Left lobe of liver (tissue), 2 donors: ENCODE measurements at regions not wholly inside any gene's neighbourhood (a gene's known extent, or its start where the extent isn't known, plus 50 kb on each side); places are given as distances from the start of the nearest gene placed in this dataset.

Experiments used
- ATAC-seq: fragments of 200-7000 bp; cut with Tn5 transposase; one replicate; pipeline ENCODE4 v1.9.1; 2020; ENCODE audit warnings: mild to moderate bottlenecking, moderate library complexity
- DNase-seq: peaks from one replicate; pipeline ENCODE4 v3.0.0-alpha.2; 2020; ENCODE audit warnings: low spot score
- donor health status: DM: no; HTN: no; CAD: no; lungs with moderate emphysema.
- donor health status: DM: no; HTN: yes; CAD: no.

DNA sequence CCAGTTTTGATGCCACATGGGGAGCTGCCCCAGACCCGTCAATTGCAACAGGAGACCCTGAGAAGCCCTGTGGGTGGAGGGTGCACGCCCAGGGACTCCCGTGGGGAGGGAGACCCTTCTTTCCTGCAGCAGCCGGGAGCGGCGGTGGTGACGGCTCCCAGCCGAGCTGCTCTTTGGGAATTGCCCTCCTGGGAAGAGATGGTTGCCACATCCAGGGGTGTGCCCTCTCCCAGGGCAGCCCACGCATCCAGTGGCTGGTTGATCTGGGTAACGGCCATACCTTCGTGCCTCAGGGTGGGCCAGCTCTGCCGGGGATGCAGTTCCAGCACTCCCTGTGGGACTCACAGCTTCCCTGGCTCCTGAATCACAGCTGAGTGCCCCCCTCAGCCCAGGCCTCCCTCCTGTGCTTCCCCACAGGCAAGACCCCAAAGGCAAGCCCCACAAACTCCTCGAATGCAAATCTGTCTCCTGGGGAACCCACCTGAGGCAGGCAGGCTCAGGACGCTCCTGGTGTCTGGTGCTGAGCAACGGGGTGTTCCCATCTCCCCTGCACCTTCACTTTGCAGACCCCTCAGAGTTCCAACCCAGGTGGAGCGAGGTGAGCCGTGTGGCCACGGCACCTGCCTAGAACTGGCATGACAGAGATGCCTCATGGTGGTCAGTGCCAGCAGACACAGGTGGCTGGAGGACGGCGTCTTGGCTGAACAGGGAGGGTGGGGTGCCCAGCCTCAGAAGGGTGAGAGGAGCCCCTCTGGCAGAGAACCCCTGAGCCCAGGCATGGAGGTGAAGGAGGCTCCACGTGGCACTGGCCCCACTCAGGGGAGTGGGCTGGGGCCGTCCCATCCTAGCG, 1027.4 kb downstream of the BRD1 start:
- no peak for DNase-seq

DNA sequence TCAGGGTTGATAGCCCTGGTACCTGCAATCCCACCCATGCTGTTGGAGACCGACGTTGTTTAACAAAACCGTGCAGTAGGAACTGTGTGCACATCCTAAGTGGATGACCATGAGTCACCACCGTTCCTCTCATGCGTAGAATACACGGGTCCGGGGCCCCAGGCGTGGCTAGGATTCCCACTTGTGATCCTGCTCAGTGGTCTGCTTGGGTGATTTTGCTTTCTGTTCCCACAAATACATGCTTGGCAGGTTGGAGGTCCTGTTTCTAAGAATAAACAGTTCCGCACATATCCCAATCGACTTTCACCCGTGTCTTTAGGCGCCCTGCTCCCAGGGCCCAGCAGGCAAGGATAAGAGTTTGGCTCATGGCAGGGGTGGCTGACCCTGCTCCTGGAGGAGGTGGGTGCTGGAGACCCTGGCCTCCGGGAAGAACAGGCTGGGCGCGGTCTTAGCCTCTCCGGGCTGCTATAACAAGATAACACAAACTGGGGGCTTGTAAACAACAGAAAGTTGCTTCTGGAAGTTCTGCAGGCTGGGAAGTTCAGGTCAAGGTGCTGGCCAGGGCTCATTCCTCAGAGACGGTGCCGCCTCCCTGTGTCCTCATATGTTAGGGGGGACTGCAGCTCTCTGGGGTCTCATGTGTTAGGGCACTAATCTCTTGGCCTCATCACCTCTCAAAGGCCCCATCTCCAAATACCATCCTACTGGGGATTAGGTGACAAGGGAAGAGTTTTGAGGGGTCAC, 1028.3 kb downstream of the BRD1 start:
- DNase-seq, result no peak
- ATAC-seq, result no peak

More for the DNA sequence above, 1027.4 kb downstream of the BRD1 start:
- ATAC-seq, result no peak

DNA sequence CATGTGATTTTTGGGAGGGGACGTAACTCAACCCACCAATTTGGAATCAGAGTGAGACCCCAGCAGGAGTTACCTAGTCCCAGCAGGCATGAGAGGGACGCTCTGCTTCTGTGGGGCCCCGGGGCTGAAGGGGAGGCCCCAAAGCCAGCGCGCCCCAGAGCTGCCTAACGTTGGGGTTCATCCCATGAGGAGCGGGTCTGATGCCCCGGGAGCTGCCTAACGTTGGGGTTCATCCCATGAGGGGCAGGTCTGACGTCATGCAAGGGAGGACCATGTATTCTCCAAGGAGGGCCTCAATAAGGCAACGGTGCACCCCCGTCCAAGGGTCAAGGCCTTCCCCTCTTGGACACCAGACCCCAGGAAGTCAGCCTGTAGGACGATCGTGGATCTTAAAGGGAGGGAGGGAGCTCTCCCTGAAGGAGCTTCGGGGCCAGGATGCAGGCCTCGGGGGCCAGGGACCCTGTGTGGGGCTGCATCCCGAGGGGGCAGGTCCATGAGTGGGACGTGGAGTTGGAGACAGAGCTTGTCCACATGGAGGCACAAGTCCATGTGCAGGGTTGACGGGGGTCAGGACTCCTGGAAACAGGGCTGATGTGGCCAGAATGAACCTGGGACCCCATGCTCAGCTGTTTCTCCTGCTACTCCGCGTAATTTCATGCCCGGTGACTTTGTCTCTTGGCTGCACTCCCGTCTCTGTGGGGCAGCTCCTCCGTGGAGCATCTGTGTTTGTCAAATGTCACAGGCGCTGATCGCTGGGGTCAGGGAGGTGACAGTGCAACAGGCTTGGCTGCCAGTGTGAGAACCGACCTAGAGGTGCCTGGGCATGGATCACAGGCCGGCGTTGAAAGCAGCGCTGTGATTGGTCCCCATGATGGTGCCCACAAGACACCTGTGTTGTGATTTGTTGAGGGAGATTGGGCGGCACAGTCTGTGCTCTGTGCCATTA, 1029.1 kb downstream of the BRD1 start:
- ATAC-seq (no peak), DNase-seq (no peak)

DNA sequence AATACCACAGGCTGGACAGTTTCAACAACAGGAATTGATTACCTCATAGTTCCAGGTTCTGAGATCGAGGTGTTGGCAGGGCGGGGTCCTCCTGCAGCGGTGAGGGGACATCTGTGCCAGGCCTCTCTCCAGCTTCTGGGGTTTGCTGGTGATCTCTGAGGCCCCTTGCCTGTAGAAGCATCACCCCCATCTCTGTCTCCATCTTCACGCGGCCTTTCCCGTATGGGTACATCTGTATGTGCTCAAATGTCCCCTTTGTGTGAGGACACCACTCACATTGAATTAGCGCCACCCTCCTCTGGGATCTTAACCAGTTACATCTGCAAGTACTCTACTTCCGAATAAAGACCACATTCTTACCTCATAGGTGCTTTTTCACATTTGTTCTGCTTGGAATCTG, 1029.9 kb downstream of the BRD1 start:
- no peak for DNase-seq
- ATAC-seq, result no peak

DNA sequence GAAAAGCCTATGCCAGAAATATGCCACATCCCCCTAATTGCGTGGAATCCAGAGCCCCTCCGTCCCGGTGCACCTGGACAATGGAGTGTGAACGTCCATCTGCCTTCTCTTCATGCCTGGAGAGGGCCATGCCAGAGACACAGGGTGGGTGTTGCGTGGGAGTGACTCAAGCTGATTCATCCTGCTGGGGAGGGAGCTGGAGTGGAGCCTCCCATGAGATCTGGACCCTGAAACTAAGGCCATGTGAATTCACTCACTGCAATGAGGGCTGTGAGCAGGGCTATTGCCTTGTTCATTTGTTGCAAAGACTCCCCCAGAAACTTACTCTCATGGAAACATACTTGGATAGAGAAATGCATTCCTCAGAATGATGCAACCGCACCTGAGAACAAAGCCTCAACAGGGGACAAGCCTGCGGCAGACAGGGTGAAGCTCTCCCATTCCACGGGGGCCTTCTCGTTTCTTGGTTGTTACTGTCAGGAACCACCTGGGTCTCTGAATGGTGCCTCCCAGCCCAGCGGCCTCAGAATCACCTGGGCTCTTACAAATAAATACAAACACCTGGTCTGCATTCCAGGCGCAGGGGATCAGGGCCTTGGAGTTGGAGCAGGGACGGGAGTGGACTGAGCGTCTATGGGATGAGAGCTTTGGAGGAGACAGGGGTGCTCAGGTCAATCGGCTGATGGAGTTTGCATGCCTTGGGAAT, 1031.2 kb downstream of the BRD1 start:
- no peak for DNase-seq
- no peak for ATAC-seq

DNA sequence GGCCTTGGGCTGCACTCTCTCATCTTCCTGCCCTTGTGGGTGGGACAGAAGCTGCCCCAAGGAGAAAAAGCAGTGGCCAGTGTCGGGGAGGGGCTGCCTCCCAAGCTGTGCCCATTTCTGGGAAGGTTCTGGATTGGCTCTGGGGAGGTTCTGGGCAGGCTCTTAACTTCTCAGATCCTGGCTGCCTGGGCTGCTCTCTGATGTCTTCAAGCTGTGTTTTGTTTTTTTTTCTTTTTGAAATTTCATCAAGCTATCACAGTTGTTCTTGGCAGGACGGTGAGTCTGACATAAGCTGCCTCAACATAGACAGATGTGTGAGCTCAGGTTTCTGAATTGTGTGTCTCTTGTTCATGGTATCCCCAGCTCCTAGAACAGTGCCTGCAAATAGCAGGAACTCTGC, 1032.0 kb downstream of the BRD1 start:
- DNase-seq (no peak), ATAC-seq (no peak)

DNA sequence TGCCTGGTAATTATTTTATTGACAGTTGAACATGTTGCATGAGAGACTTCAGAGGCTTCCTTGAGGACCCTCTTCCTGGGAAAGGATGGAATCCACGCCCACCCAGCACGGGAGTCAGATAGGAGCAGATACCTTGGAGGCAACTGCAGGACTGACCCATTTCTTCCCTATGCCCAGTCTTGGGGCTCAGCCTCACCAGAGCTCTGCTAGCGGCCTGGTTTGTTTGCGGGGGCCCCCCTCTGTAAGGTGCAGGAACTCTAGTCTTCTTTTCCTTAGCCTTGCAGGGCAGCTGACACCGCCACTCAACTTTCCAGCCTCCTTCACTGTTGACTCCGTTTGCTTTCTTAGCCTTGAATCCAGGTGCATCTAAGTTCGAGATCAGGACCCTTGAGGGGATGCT, 1032.8 kb downstream of the BRD1 start:
- no peak for DNase-seq
- no peak for ATAC-seq

DNA sequence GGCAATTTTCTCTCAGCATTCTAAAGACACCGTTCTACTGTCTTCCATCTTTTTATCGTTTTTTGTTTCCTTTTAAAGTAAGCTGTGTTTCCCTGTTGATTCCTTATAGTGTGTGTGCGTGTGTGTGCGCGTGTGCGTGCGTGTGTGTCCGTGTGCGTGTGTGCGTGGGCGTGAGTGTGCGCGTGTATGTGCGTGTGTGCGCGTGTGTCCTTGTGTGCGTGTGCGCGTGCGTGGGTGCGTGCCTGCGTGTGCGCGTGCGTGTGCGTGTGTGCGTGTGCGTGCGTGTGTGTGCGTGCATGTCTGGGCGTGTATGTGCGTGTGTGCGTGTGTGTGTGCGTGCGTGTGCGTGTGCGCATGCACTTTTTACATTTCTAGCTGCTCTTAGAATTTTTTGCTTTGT, 1033.7 kb downstream of the BRD1 start:
- ATAC-seq, result no peak
- no peak for DNase-seq

DNA sequence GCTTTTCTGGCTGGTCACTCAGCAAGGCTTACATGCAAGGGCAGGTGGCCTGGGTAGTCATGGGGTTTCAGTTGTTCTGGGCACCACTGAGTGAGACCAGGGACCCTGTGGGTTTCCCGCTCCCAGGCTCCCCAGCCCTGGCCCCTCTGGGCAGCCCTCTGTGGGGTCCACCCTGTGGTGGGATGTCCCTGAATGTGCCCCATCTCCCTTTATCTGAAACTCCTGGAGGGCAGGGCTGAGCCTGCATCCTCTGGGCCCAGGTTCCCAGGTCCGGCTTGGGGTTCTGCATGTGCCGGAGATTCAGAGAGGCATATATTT, 1041.0 kb downstream of the BRD1 start:
- ATAC-seq (no peak), DNase-seq (no peak)

DNA sequence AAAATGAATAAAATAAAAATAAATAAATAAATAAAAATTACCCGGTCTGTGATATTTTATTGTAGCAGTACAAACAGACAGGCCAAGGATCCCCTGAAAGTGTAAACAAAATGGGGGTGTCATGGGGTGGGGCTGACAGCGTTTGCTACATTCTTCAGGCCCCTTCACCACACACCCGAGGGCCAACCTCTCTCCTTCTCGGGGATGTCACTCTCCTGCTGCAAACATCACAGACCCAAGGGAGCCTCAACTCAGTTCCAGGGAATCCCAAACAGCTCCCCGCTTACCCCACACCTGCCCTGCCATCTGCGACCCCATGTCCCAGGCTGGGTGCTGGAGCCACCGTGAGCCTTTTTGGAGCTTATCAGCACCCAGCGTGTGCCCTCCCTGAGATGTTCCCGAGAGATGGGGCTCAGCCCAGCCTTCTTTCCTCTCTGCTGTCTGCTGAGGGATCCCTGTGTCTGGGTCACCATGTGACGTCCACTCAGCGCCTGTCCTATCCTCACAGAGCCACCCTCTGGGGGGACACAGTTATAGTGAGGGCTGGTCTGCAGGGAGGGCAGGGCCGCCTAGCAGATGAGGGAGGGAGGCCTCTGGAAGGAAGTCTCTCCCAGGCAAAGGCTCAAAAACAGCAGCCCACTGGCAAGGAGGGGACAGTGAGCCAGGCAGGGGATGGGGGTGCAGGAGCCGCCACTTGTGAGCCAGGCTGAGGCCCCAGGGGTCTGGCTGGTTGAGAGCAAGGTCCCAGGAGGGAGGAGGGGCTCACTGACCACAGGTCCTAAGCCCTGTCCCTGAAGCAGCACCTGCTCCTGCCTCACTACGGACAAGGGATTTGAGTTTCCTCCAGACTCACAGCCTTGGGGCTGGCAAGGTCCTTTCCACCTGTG, 1041.6 kb downstream of the BRD1 start:
- DNase-seq (no peak), ATAC-seq (no peak)

DNA sequence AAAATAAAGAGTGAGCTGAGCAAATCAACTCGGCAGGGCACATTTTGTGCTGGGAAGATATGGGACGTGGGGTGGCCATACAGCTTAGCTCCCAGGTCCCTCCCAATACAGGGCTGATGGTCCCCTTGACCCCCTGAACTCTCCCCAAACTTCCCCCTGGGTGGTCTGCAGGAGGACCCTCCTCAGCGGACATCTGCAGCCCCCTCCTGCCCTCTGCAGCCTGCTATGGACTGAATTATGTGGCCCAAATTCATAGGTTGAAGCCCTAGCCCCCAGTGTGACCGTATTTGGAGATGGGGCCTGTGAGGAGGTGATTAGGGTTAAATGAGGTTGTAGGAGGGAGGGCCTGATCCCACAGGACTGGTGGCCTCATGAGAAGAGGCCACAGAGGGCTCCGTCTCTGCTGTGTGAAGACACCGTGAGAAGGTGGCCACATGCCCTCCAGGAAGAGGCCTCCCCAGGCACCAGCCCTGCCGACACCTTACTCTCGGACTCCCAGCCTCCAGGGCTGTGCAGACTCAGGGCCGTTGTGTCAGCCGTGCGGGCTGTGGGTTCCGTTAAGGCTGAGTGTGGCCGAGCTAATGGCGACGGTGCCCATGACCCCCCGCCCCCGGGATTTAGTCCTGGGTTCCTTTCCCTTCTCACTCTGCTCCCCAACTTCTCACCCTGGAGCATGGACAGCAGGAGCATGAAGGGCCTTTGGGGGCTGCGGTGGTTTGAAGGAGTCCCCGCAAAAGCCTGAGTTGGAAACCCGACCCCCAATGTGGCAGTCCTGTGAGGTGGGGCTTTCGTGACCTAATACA, 1042.8 kb downstream of the BRD1 start:
- ATAC-seq (no peak), DNase-seq (no peak)

DNA sequence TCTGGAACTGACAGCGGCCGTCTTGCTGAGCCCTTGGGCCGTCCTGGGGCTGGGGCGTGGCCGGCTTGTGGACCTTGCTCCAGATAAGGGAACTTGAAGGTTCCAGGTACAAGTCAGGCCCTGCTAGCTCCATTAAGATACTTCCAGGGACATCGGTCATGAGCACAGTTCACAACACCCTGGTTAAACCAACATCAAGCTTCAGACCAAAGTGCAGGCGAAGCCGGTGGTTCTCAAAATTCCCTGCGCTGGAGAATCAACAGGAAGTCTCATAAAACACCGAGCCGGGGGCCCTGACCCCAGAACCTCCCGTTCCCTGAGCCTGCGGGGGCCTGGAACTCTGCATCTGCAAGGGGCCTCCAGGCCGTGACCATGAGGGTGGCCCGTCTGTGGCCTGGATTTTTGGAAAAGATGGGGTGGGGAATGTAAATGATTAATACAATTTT, 1043.8 kb downstream of the BRD1 start:
- DNase-seq (no peak), ATAC-seq (no peak)

DNA sequence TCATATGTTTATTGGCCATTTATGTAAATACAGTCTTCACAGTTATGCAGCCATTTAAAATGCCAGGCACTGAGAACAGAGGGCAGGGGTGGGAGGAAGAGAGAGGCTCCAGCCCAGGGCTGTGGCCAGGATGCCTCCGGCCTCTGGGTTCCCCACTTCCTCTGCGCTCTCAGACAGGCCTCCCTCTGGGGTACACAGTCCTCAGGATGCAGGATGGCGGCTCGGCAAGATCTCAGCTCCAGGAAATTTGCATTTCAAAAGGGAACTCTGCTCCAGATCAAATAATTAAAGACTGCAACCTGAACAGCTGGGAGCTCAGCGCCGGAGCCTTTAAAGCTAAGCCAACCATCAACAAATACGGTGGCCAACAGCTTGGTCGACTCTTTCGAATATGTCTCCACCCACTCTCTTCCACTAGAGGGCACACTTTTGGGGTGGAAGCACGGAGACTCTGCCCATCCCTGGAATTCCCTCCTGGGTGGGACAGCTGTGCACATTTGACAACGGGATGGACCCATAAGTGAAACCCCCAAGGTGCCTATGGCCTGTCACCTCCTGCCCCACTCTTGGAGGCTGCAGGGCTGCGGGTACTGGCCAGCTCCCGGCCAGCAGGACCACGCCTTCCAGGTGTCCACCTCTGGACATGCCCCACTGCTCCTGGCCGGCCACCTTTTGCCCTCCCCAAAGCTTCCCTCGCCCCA, 1044.7 kb downstream of the BRD1 start:
- ATAC-seq (peak; percentile 22), DNase-seq (no peak)

DNA sequence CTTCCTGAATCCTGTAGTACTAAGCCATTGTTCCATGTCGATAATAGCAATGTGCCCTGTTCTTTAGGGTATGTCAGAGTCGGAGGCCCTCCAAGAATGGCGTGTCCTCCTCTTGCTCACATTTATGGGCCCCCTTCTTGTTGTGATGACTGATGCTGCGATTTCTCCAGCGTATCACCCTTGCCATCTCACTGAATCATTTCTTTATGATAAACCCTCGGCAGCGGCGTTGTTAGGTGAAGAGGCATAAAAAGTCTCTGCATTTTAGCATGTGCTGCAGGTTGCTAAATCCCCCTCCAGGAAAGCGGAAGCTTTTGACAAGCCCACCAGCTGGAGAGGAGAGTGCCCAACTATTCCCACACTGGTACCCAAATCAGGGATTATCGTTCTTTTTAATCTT, 1045.3 kb downstream of the BRD1 start:
- no peak for ATAC-seq
- no peak for DNase-seq

DNA sequence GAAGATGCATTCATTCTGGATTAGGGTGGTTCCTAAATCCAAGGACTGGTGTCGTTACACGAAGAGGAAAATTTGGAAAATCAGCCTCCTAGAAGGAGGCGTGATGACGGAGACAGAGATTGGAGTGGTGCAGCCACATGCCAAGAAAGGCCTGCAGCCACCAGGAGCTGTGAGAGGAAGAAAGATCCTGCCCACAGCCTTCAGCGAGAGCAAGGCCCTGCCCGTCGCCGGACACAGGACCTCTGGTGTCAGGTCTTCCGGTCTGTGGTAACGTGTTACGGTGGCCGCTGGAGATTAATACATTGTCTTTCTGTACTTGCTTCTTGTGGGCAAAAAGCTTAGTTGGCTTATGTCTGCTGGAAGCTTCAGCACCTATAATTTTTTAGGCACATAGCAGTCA, 1045.8 kb downstream of the BRD1 start:
- ATAC-seq, result no peak
- DNase-seq, result no peak

DNA sequence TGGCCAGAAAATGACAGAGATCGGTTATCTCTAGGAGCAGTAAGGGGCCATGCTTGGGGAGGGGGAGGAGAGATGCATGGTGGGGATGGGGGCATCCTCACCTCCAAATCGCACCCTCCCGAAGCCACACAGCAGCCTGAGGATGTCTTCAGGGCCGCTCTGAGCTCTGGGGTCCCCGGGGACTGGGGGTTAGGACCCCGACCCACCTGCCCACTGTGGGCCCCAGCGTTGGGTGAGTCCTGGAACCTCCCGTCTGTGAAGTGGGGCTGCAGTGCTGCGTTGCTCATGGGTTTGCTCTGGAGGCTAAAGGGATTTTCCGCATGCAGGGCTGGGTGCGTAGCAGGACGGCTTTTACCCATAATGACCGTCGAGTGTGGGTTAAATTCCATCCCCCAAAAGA, 1046.3 kb downstream of the BRD1 start:
- DNase-seq, result no peak

DNA sequence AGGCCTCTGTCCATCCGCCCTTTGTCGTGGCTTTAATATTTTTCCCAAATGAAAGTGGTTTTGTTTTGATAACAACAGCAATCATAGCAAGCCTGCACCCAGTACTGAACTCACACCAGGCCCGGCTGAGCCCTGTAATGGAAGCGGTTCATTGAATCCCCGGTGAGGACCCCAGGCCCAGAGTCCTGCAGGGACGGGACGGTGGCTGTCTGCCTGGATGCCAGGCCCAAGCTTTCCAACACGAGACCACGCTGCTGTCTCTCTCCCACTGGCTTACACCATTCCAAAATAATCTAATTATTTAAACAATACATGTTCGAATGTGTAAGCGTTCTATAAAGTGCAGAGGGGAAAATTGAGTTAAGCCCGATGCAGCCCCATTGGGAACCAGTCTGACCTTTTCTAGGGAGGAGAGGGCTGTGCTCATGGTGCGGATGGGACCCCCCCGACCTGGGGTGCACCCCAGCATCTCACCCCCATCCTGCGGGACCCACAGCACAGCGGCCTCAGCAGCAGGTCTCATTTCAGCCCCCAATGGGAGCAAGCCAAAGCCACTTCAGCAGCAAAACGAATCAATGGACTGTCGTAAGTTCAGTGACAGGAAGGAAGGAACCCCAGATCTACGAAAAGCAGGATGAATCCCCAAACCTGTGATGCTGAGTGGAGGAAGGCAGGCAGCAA, 1046.9 kb downstream of the BRD1 start:
- ATAC-seq, result no peak
- DNase-seq, result no peak

More for the DNA sequence above, 1046.3 kb downstream of the BRD1 start:
- no peak for ATAC-seq
